ENCODE measurements at regions not wholly inside any gene's neighbourhood (a gene's known extent, or its start where the extent isn't known, plus 50 kb on each side); places are given as distances from the start of the nearest gene placed in this dataset.

DNA sequence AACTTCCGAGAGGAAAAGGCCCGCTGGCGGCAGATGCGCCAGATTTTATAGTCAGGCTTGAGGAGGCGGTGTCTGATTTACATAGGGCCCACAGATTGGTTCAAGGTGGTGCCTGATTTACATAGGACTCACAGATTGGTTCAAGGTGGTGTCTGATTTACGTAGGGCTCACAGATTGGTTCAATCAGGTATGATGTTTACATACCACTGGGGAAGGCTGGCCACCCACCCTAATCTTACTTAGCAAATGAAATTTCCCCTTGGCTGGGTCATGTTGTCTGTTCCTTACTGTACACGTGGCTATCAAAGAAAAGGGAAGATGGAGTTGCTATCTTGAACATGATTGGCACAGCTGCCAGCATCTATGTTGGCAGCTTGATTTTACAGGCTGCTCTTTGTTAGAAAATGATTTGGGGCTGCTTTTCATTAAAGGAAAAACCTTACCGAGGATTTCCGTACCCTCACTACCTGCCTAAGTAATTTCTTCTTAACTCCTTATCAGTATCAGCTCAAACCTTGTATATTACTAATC lies 96.3 kb downstream of the SETD4 start:
- Histone ChIP-seq H3K27ac (no peak overlapping the region), H3K4me1 (no peaks in the 10 kb centered on the region), H3K27me3 (no peaks in the 10 kb centered on the region), H3K4me3 (no peak overlapping the region), H3K36me3 (no peaks in the 10 kb centered on the region), H3K9me3 (no peaks in the 10 kb centered on the region)
- no peak for TF ChIP-seq POLR2AphosphoS5 (IDR thresholded peaks at IDR 0.05)
- TF ChIP-seq, protein P1, sequence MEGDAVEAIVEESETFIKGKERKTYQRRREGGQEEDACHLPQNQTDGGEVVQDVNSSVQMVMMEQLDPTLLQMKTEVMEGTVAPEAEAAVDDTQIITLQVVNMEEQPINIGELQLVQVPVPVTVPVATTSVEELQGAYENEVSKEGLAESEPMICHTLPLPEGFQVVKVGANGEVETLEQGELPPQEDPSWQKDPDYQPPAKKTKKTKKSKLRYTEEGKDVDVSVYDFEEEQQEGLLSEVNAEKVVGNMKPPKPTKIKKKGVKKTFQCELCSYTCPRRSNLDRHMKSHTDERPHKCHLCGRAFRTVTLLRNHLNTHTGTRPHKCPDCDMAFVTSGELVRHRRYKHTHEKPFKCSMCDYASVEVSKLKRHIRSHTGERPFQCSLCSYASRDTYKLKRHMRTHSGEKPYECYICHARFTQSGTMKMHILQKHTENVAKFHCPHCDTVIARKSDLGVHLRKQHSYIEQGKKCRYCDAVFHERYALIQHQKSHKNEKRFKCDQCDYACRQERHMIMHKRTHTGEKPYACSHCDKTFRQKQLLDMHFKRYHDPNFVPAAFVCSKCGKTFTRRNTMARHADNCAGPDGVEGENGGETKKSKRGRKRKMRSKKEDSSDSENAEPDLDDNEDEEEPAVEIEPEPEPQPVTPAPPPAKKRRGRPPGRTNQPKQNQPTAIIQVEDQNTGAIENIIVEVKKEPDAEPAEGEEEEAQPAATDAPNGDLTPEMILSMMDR (IDR thresholded peaks at IDR 0.05), result no peak
- TF ChIP-seq POLR2A (IDR thresholded peaks at IDR 0.05), result no peak
- no peak for TF ChIP-seq EP300 (IDR thresholded peaks at IDR 0.05)
- 65% methylated on average over 9 of the region's 9 CpGs for WGBS
- no peak for DNase-seq (ENCODE audit: low spot score in 2 of 2)

DNA sequence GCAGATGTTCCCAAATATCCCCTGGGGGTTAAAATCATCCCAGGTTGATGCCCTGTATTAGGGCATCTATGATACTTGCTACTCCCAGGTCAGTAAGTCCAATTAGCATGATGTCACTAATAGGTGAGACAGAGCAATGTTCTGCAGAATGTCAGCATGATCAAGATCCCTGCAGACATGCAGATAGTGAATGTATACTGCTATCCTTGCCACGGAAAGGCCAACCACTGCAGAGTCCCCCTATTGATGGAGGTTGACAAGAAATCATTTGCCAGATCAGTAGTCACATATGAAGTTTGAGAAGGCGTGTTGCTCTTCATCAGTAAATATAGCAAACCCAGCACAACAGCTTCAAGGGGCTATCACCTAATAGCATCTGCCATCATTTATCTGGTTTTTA lies 97.4 kb downstream of the SETD4 start:
- no peak for DNase-seq (ENCODE audit: low spot score in 2 of 2)
- Histone ChIP-seq H3K4me3 (no peak overlapping the region), H3K36me3 (no peaks in the 10 kb centered on the region), H3K4me1 (no peaks in the 10 kb centered on the region), H3K27ac (no peak overlapping the region), H3K27me3 (no peaks in the 10 kb centered on the region), H3K9me3 (no peaks in the 10 kb centered on the region)
- TF ChIP-seq POLR2AphosphoS5 (IDR thresholded peaks at IDR 0.05) (no peak), EP300 (IDR thresholded peaks at IDR 0.05) (no peak), POLR2A (IDR thresholded peaks at IDR 0.05) (no peak)
- TF ChIP-seq, protein P1 (IDR thresholded peaks at IDR 0.05), result no peak
- 89% methylated on average over 1 of the region's 2 CpGs for WGBS

DNA sequence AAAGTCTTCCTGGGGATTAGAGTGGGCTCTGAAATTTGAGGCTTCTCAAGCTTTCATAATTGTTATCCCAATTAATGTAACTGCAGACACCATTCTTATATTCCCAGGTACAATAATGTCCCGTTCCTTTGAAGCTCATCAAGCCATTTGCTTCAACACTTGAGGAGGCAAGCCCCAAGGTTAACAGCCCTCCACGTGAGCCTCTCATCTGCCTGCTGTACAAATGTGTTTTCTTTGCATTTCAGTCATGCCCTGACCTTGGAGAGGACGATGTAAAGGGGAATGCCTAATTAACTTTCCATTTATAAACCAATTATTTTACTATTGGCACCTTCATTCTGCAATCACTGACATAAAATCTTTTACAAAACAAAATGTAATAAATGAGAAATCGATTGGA lies 106.3 kb downstream of the SETD4 start:
- TF ChIP-seq POLR2AphosphoS5 (IDR thresholded peaks at IDR 0.05) (no peak), POLR2A (IDR thresholded peaks at IDR 0.05) (no peak), EP300 (IDR thresholded peaks at IDR 0.05) (no peak)
- TF ChIP-seq, protein P1 (IDR thresholded peaks at IDR 0.05), result no peak
- WGBS, result 62% methylated on average over 4 of the region's 4 CpGs
- Histone ChIP-seq H3K9me3 (no peaks in the 10 kb centered on the region), H3K27ac (no peak overlapping the region), H3K27me3 (peaks cover 9% of the 10 kb centered on the region), H3K36me3 (no peaks in the 10 kb centered on the region), H3K4me1 (no peaks in the 10 kb centered on the region), H3K4me3 (no peak overlapping the region)
- DNase-seq (ENCODE audit: low spot score in 2 of 2), result no peak

DNA sequence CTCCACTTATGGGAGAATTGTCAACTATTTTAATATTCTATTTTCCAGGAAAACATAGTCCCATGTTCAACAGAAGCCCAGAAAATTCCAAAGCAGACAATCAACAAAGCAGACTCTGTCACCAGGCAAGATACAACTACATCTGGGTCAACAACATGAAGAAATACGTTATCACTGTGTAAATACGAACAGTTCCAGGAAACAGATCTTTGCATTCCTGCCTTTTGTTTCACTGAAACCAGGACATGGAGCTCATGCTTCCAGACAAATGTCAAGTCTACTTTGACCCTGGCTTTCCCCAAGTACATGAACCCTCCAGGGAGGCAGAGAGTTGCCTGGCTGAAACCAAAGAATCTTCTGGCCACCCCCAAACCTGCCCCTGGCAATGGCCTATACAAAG lies 106.7 kb downstream of the SETD4 start:
- no peak overlapping the region for H3K27ac ChIP-seq
- H3K4me1 ChIP-seq, result no peaks in the 10 kb centered on the region
- no peak for TF ChIP-seq POLR2AphosphoS5 (IDR thresholded peaks at IDR 0.05)
- TF ChIP-seq, protein P1 (IDR thresholded peaks at IDR 0.05), result no peak
- no peak for TF ChIP-seq EP300 (IDR thresholded peaks at IDR 0.05)
- no peak for TF ChIP-seq POLR2A (IDR thresholded peaks at IDR 0.05)
- DNase-seq (ENCODE audit: low spot score in 2 of 2), result no peak
- H3K9me3 ChIP-seq, result no peaks in the 10 kb centered on the region
- H3K36me3 ChIP-seq, result no peaks in the 10 kb centered on the region
- 42% methylated on average over 2 of the region's 2 CpGs for WGBS
- H3K27me3 ChIP-seq, result peaks cover 9% of the 10 kb centered on the region
- no peak overlapping the region for H3K4me3 ChIP-seq

DNA sequence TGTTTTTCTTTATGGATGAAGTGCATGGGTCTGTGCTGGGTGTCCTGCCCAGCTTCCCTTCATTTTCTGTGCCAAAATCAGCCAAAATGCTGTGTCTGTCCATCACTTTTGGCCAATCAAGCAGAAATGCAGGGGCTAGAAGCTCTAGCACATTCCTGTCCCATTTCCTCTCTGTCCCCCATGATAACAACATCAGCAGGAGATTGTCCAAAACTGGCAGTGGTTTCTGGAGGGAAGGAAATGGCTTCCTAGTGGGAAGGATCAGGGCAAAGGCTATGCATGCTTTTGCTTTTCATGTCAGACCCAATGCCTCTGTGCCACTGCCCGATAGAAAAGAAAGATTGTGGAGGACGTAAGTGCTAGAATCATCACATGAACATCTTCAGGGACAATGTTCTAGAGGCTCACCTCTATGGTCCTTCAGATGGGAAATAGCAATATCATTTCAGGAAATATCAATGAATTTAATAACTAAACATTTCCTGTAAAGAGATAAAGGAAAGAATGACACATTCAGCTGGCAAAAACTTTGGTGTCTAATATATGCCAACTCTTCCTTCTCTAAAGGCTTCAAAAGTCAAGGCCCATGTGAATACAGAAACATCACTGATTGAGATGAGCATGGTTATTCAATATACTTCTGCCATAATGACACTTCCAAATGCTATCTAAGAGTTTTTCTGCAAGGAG lies 107.5 kb downstream of the SETD4 start:
- peaks cover 9% of the 10 kb centered on the region for H3K27me3 ChIP-seq
- no peak overlapping the region for H3K27ac ChIP-seq
- WGBS, result 90% methylated on average over 2 of the region's 2 CpGs
- no peaks in the 10 kb centered on the region for H3K9me3 ChIP-seq
- H3K4me3 ChIP-seq, result no peak overlapping the region
- no peak for DNase-seq (ENCODE audit: low spot score in 2 of 2)
- H3K36me3 ChIP-seq, result no peaks in the 10 kb centered on the region
- H3K4me1 ChIP-seq, result no peaks in the 10 kb centered on the region
- TF ChIP-seq EP300 (IDR thresholded peaks at IDR 0.05) (no peak), POLR2AphosphoS5 (IDR thresholded peaks at IDR 0.05) (no peak), POLR2A (IDR thresholded peaks at IDR 0.05) (no peak)
- TF ChIP-seq, protein P1 (IDR thresholded peaks at IDR 0.05), result no peak

Measured in suprapubic skin (tissue), 4 donors.